Effector memory CD4-positive, alpha-beta T cell (primary cell): ENCODE measurements at regions not wholly inside any gene's neighbourhood (a gene's known extent, or its start where the extent isn't known, plus 50 kb on each side); places are given as distances from the start of the nearest gene placed in this dataset.
"Not testable (repeated sequence)": the region's sequence is repeated elsewhere in the genome, so short reads cannot be mapped to it uniquely, and the experiment has no call there.

Source experiments
- DNase-seq, 3 donors: peaks; one replicate each; pipeline ENCODE4 v3.0.0-alpha.2; 2020
- H3K27ac ChIP-seq: 2 replicates; pipeline ENCODE4 v1.7.0; 2013; ENCODE audit warnings: mild to moderate bottlenecking, low read length, moderate library complexity; ENCODE audit not compliant: insufficient read depth, poor library complexity, severe bottlenecking
- H3K27me3 ChIP-seq: replicated peaks from 2 replicates; pipeline ENCODE4 v1.7.0; 2013; ENCODE audit warnings: mild to moderate bottlenecking, low read length; ENCODE audit not compliant: insufficient read depth, control insufficient read depth, poor library complexity, severe bottlenecking
- H3K36me3 ChIP-seq: 2 replicates; pipeline ENCODE4 v1.7.0; 2013; ENCODE audit warnings: mild to moderate bottlenecking, low read length, moderate library complexity; ENCODE audit not compliant: control insufficient read depth, insufficient read depth
- H3K4me1 ChIP-seq: 2 replicates; pipeline ENCODE4 v1.7.0; 2013; ENCODE audit warnings: low read length, mild to moderate bottlenecking; ENCODE audit not compliant: control insufficient read depth, insufficient read depth, poor library complexity, severe bottlenecking
- H3K4me3 ChIP-seq: 2 replicates; pipeline ENCODE4 v1.7.0; 2013; ENCODE audit warnings: low read length, low read depth, mild to moderate bottlenecking; ENCODE audit not compliant: insufficient read depth, poor library complexity, severe bottlenecking
- H3K9me3 ChIP-seq: 2 replicates; pipeline ENCODE4 v1.7.0; 2013; ENCODE audit warnings: mild to moderate bottlenecking, low read length, moderate library complexity; ENCODE audit not compliant: control insufficient read depth

DNA sequence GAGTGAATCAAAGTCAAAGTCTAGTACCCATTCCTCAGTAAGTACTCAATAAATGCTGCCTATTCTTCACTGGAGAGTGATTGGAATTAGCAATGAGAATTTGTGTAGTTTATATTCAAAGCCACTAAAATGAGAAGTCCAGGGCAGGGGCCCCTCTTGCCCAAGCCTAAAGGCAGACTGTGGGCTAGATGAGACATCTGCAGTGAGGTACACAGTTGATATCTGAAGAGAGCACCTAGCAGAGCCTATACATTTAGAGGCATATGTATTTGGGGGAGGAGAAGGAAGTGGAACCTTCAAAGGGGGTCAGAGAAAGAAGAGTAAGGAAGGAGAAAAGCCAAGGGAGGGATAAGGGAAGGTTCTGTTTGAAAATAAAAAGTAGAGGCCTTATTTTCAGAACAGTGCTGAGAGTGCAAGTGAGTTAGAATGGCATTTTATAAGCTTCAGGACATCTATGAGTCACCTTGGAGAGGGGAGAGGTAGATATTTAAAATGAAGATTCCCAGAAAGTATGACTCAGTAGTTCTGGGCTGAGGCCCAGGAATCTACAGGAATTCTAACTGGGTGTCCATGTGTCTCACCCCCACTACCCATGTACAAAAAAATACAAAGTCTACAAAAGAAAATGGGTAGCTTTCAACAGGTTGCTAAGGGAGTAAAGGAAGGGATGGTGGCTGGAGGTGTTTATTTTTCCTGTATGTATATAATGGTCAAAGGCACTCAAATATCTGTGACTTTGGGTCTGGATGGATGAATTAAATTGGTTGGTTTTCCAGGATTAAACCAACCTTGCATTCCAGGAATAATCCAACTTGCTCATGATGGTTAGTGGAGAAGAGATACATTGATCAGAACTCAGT, 135.1 kb downstream of the ZFP64 start:
- Histone ChIP-seq H3K27ac (no peak overlapping the region), H3K9me3 (peaks cover 8% of the 10 kb centered on the region), H3K36me3 (no peaks in the 10 kb centered on the region), H3K4me1 (no peaks in the 10 kb centered on the region), H3K27me3 (no peaks in the 10 kb centered on the region), H3K4me3 (no peak overlapping the region)
- DNase-seq = no peak

DNA sequence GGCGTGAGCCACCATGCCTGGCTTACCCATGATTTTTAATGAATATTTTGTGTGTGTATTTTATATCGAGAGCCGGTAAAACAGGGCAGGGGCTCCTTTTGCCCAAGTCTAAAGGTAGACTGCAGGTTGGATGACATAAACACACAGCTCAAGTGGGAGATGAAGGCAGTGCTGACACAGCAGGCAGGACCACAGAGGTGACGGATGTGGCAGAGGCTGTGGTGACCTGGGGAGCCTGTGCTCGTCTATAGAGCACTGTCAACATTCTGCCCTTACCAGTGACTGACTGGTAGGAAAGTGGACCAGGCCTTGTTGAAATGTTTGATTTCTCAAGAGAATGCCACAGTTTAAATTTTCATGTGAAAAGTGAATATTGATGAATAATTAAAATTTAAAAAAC, 137.5 kb downstream of the ZFP64 start:
- Histone ChIP-seq H3K27me3 (no peaks in the 10 kb centered on the region), H3K4me3 (no peak overlapping the region), H3K27ac (no peak overlapping the region), H3K4me1 (no peaks in the 10 kb centered on the region), H3K36me3 (no peaks in the 10 kb centered on the region), H3K9me3 (peaks cover 8% of the 10 kb centered on the region)
- peak in 2 of 3 donors; percentile 1 to 4 for DNase-seq

DNA sequence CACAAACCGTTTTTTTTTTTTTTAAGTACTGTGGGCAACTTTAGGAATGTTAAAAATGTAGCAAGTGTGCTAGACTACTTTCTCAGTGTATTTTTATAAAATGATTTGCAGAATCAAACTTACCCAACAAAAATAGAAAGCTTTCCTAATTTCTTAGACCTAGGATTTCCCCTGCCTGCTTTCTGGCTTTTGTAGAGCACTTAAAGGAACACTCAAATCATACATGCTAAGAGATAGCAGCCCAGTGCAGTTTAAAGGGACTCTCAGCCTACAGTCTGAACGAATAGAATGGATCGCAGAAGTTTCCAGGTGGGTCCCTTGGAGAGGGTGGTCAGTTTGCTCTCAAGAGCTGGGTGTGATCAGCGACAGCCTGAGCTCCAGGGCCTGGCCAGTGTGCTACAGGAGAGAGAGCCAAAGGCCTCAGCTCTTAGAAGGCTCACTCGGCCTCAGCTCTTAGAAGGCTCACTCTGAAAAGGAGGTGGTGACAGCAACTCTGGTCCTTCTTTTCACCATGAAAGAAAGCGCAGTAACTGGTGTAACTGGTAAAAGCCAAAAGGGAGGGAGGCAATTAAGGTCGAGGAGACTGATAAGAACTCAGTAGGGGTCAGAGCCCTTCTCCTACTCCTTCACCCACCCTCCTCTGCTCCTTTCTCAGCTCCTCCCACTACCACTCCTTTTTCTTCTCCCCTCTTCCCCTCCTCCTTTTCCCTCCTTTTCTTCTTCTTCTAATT, 142.4 kb downstream of the ZFP64 start:
- no peaks in the 10 kb centered on the region for H3K27me3 ChIP-seq
- DNase-seq = no peak
- H3K4me1 ChIP-seq = no peaks in the 10 kb centered on the region
- no peak overlapping the region for H3K4me3 ChIP-seq
- H3K36me3 ChIP-seq = no peaks in the 10 kb centered on the region
- H3K27ac ChIP-seq = no peak overlapping the region
- no peaks in the 10 kb centered on the region for H3K9me3 ChIP-seq

DNA sequence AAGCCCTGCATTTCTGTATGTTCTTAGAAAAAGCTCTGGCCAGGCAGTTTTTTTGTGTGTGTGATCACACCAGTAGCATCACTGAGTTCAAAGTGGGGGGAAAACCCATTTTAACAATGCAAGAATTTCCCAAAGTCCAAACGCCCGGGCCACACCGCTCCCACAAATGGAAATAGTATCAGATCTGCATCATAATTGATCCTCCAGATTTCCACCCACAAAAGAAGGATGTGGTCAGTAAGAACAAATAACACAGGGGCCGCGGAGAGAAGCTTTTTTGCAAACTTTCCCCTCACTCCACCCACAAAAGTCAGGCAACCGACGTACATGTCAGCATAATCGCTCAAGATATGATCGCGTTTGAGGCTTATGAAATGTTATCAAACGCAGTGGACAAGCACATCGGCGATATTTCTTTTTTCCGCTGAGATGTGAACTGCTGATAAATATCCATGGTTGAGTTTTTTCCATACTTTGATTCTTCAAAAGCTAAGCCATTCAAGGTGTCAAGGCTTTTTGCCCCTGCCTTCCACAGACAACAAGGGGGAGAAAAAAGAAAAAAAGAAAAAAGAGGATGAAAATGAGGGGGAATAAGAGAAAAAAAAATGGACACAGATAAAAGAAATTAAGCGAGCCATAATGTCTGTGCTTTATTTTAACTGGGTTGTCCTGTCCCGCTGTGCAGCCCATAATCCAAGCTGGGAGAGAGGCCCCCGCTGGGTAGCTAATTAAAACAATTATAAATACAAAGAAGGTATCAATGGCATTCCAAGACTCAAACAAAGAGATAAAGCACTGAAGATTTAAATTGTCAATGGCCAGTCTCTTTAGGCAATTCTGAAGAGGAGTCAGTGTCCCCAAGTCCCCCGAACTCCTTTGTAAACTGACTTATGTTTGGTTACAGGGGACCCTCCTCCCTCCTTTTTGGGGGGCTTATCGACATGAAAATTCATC, 143.5 kb downstream of the ZFP64 start:
- H3K4me1 ChIP-seq = no peaks in the 10 kb centered on the region
- H3K27ac ChIP-seq = no peak overlapping the region
- no peak for DNase-seq
- H3K27me3 ChIP-seq = no peaks in the 10 kb centered on the region
- no peaks in the 10 kb centered on the region for H3K36me3 ChIP-seq
- no peaks in the 10 kb centered on the region for H3K9me3 ChIP-seq
- H3K4me3 ChIP-seq = no peak overlapping the region

DNA sequence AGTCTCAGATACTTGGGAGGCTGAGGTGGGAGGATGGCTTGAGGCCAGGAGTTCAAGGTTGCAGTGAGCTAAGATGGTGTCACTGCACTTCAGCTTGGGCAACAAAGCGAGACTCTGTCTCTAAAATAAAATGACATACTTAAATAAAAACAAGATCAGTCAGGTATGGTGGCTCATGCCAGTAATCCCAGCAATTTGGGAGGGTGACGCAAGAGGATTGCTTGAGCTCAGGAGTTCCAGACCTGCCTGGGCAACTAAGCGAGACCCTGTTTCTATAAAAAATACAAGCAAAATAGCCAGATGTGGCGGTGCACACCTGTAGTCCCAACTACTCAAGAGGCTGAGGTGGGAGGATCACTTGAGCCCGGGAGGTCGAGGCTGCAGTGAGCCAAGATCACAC, 149.6 kb downstream of the ZFP64 start:
- Histone ChIP-seq H3K4me3 (no peak overlapping the region), H3K36me3 (no peaks in the 10 kb centered on the region), H3K27ac (no peak overlapping the region), H3K27me3 (no peaks in the 10 kb centered on the region), H3K4me1 (no peaks in the 10 kb centered on the region), H3K9me3 (no peaks in the 10 kb centered on the region)
- DNase-seq = no peak

DNA sequence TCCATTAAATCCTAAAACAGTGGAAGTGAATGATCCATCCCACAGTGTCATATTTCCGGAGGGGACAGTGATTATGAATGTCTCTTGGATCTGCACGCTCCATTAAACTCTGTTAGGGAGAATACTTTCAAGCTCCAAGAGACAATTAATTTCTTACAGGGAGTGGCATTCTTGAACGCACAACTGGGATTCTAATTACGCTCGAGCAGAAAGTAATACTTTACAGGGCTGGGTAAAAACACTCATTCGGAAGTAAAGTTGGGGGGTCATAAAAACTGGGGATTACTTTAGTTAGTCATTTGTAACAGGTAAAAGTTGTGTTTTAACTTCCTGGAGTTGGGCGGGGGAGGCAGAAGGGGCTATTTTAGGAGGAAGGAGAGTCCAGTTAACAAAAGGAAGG, 151.8 kb downstream of the ZFP64 start:
- DNase-seq = no peak
- Histone ChIP-seq H3K4me1 (no peaks in the 10 kb centered on the region), H3K36me3 (no peaks in the 10 kb centered on the region), H3K9me3 (no peaks in the 10 kb centered on the region), H3K27me3 (no peaks in the 10 kb centered on the region), H3K4me3 (no peak overlapping the region), H3K27ac (no peak overlapping the region)

DNA sequence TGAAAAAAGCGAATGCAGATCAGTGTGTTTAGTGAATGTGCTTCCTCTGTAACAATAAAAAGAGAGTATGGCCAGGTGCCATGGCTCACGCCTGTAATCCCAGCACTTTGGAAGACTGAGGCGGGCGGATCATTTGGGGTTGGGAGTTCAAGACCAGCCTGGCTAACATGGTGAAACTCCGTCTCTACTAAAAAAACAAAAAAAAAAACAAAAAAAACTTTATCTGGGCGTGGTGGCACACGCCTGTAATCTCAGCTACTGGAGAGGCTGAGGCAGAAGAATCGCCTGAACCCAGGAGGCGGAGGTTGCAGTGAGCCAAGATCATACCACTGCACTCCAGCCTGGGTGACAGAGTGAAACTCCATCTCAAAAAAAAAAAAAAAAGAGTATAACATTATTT, 152.9 kb downstream of the ZFP64 start:
- not testable (repeated sequence) for H3K27ac ChIP-seq, H3K9me3 ChIP-seq, H3K4me3 ChIP-seq, DNase-seq, H3K4me1 ChIP-seq, H3K27me3 ChIP-seq, H3K36me3 ChIP-seq

DNA sequence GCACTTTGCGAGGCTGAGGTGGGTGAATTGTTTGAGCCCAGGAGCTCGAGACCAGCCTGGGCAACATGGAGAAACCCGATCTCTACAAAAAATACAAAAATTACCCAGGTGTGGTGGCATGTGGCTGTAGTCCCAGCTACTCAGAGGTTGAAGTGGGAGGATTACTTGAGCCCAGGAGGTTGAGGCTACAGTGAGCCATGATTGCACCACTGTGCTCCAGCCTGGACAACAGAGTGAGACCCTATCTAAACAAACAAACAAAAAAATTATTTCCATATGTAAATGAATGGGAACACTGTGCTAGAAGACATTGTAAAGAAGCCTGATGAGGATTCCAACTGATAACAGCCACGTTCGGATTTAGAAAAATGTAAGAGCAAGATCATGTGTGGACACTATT, 154.2 kb downstream of the ZFP64 start:
- no peak for DNase-seq
- Histone ChIP-seq H3K27ac (no peak overlapping the region), H3K36me3 (no peaks in the 10 kb centered on the region), H3K9me3 (no peaks in the 10 kb centered on the region), H3K27me3 (no peaks in the 10 kb centered on the region), H3K4me1 (no peaks in the 10 kb centered on the region), H3K4me3 (no peak overlapping the region)

DNA sequence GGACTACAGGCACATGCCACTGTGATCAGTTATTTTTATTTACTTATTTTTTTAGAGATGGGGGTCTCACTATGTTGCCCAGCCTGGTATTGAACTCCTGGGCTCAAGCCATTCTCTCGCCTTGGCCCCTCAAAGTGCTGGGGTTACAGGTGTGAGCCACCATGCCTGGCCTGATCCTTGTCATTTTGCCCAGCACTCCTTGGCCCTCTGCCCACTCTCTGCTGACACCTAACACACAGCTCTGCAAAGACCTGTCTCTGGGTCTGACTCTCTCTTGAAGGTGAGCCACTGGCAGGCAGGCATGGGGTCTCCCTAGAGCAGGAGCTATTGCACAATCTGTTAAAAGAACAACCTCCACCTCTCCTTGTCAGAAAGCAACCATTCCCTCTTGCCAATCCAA, 155.6 kb downstream of the ZFP64 start:
- no peak overlapping the region for H3K4me3 ChIP-seq
- H3K36me3 ChIP-seq = no peaks in the 10 kb centered on the region
- H3K4me1 ChIP-seq = no peaks in the 10 kb centered on the region
- no peak overlapping the region for H3K27ac ChIP-seq
- no peak for DNase-seq
- no peaks in the 10 kb centered on the region for H3K27me3 ChIP-seq
- no peaks in the 10 kb centered on the region for H3K9me3 ChIP-seq
